Thymus (tissue), 11 donors: ENCODE measurements at regions not wholly inside any gene's neighbourhood (a gene's known extent, or its start where the extent isn't known, plus 50 kb on each side); places are given as distances from the start of the nearest gene placed in this dataset.

Experiments
- DNase-seq, 9 donors: peaks; one replicate each; pipeline ENCODE4 v3.0.0-alpha.2; 2013; ENCODE audit warnings: low spot score in 9 of 9, low read depth in 6 of 9, missing footprints in 1 of 9
- H3K27ac ChIP-seq, 2 donors: one replicate each; pipeline ENCODE4 v1.5.1; 2013; ENCODE audit warnings: control low read depth in 1 of 2, low read depth in 1 of 2, low read length in 1 of 2, mild to moderate bottlenecking in 1 of 2, moderate library complexity in 1 of 2
- H3K27me3 ChIP-seq, 2 donors: one replicate each; pipeline ENCODE4 v1.5.1; 2013; ENCODE audit warnings: low read length in 1 of 2; ENCODE audit not compliant: control insufficient read depth in 2 of 2, insufficient read depth in 1 of 2
- H3K36me3 ChIP-seq, 2 donors: one replicate each; pipeline ENCODE4 v1.5.1; 2013; ENCODE audit warnings: low read length in 1 of 2, mild to moderate bottlenecking in 1 of 2, moderate library complexity in 1 of 2; ENCODE audit not compliant: control insufficient read depth in 2 of 2, insufficient read depth in 2 of 2
- H3K4me1 ChIP-seq, 2 donors: one replicate each; pipeline ENCODE4 v1.5.1; 2013; ENCODE audit warnings: low read length in 2 of 2; ENCODE audit not compliant: control insufficient read depth in 2 of 2, insufficient read depth in 2 of 2
- H3K4me3 ChIP-seq, 2 donors: one replicate each; pipeline ENCODE4 v1.5.1; 2013; ENCODE audit warnings: low read length in 2 of 2, control low read depth in 1 of 2, mild to moderate bottlenecking in 1 of 2
- H3K9me3 ChIP-seq, 2 donors: one replicate each; pipeline ENCODE4 v1.5.1; 2013; ENCODE audit warnings: low read length in 1 of 2, mild to moderate bottlenecking in 1 of 2; ENCODE audit not compliant: control insufficient read depth in 2 of 2, insufficient read depth in 1 of 2
- WGBS: extraction: QIAGEN DNeasy Blood & Tissue Kit; methylation state at CpG from one replicate; pipeline ENCODE4 v1.1.7; 2013; 5-methylcytosine and 5-hydroxymethylcytosine counted together
- donor health status: healthy.

DNA sequence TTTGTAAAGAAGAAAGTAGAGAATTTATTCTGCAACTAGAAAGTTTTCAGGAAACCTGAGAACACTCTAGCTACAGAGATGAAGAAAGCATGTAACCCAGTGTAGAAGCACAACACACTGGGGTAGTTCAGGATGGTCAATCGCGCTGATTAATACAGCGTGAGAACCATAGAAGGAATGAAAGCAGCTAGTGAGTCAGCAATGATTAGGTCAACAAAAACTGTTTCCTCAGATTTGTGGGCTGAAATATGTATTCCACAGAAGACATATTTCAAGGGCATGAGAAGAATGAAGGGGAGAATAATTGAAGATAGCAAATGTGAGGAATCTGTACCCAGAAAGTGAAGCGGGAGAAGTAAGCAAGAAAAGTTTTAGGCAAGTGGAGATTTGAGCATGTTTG lies 97.8 kb upstream of the ADGRL2 start:
- no peak for DNase-seq
- no peaks in the 10 kb centered on the region for H3K36me3 ChIP-seq
- H3K4me3 ChIP-seq: no peak overlapping the region
- no peak overlapping the region for H3K27ac ChIP-seq
- no peaks in the 10 kb centered on the region for H3K9me3 ChIP-seq
- H3K4me1 ChIP-seq: no peaks in the 10 kb centered on the region
- 97% methylated on average over 4 of the region's 4 CpGs for WGBS
- H3K27me3 ChIP-seq: no peaks in the 10 kb centered on the region

DNA sequence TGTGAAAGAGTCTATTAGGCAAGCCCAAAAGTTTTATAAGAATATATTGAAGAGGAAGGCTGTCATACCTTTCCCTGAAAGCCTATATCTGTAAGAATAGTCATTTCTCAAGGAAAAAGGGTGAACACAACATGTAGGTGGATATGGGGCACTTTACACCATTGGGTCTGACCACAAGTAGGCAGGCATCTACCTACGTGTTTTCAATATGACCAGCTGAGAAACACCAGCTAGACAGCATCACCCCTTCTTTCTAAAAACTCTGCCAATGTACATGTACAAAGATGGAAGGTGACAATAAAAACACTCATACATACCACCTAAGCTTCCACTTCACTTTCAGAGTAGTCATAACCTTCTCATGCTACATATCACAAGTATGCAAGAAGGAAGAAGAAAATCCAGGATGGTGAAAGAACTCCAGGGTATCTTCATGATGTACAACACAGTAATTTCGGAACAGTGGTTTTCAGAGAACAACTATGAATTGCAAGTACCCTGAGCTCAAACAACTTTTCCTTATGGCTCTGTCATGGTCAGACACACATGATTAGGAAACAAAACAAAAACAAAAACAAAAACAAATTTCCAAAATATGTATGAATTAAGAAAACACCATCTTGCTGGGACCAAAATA lies 98.5 kb upstream of the ADGRL2 start:
- Histone ChIP-seq H3K4me1 (no peaks in the 10 kb centered on the region), H3K36me3 (no peaks in the 10 kb centered on the region), H3K27me3 (no peaks in the 10 kb centered on the region), H3K9me3 (no peaks in the 10 kb centered on the region), H3K4me3 (no peak overlapping the region), H3K27ac (no peak overlapping the region)
- WGBS: 92% methylated on average over 2 of the region's 2 CpGs
- no peak for DNase-seq

DNA sequence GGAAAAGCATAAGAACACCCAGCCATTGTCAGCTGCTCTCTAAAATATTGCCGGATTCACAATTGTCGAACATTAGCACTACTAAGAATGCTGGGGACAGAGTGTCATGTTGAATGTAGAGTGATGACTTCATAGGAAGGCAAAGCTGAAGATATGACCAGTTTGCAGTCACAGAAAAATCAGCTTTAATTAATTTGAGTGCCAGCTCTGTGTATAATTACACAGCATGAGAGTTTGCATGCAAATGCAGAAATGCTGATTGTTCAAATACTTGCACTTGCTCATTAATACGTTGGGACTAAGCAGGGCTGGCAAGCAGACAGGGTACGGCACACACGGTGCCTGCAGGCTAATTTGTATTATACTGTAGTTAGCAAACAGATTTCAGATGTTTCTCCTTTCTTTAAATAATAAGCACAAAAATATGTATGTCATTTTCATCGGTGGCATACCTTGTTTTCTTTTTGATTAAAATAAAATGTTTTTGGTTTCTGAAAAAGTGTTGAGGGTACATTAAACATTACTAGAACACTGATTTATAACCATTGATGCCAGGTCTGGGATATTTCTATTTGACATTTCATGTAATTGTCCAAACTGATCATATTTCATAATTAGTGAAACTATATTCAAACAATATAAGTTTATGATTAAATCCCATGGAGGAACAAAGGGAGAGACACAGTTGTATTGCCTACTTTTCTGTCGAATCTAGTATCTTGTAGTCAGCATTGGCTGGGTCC lies 99.8 kb upstream of the ADGRL2 start:
- H3K4me3 ChIP-seq: no peak overlapping the region
- H3K36me3 ChIP-seq: no peaks in the 10 kb centered on the region
- no peak for DNase-seq
- H3K9me3 ChIP-seq: no peaks in the 10 kb centered on the region
- H3K27me3 ChIP-seq: no peaks in the 10 kb centered on the region
- H3K27ac ChIP-seq: no peak overlapping the region
- 93% methylated on average over 7 of the region's 7 CpGs for WGBS
- H3K4me1 ChIP-seq: no peaks in the 10 kb centered on the region

DNA sequence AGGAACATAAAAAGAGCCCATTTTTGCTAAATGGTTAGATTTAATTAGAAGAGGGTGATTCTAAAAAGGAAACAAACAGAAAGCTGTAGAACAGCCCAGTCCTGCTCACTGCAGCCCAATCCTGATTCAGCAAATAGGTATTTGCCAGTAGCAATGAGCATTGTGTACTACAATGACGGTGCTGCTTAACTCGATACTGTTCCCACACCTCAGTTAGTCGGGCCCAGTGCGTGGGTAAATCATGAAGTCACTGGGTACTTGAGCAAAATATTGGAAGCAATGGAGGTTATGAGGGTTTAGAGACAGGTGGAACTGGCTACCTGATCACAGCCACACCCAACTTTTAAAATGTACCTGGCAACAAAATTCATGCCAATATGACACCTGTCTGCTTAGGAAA lies 101.5 kb upstream of the ADGRL2 start:
- Histone ChIP-seq H3K27ac (no peak overlapping the region), H3K9me3 (no peaks in the 10 kb centered on the region), H3K4me3 (no peak overlapping the region), H3K36me3 (no peaks in the 10 kb centered on the region), H3K4me1 (no peaks in the 10 kb centered on the region), H3K27me3 (no peaks in the 10 kb centered on the region)
- DNase-seq: no peak
- 97% methylated on average over 4 of the region's 4 CpGs for WGBS

DNA sequence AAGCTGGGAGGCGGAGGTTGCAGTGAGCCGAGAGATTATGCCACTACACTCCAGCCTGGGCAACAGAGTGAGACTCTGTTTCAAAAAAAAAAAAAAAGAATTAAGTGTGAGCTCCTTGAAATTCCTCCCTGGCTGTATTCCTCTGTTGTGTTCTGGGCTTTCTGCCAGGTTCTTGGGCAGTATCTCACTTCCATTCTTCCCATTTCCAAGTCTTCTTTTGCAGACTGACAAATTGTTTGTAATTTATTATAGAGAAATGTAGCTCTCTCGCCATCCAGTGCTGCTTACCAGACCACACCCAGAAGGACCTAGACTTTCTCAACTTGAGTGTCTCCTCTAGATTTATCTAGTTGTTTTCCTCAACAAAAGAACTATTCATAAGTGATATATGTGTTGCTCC lies 105.0 kb upstream of the ADGRL2 start:
- Histone ChIP-seq H3K4me1 (no peaks in the 10 kb centered on the region), H3K4me3 (no peak overlapping the region), H3K9me3 (no peaks in the 10 kb centered on the region), H3K36me3 (no peaks in the 10 kb centered on the region), H3K27ac (no peak overlapping the region), H3K27me3 (no peaks in the 10 kb centered on the region)
- DNase-seq: no peak
- 95% methylated on average over 3 of the region's 3 CpGs for WGBS

DNA sequence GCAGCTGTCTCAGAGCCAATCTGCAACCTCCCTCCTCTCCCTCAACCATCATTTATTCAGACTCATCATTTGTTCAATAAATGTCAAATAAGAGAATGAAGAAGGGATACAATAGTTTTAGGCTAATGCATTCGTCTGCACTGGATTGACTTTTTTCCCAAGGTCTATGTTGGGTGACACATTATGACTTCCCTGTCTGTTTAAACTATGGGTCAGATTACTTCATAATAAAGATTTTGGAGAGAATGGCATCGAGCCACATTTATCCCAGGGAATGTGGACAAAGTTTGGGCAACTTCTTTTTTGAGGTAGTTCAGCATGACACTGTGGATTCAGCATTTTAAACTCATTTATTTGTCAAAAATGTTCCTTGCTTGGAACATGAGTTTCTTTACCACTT lies 107.4 kb upstream of the ADGRL2 start:
- Histone ChIP-seq H3K36me3 (no peaks in the 10 kb centered on the region), H3K4me1 (no peaks in the 10 kb centered on the region), H3K9me3 (no peaks in the 10 kb centered on the region), H3K27me3 (no peaks in the 10 kb centered on the region), H3K4me3 (no peak overlapping the region), H3K27ac (no peak overlapping the region)
- 83% methylated on average over 2 of the region's 2 CpGs for WGBS
- no peak for DNase-seq

DNA sequence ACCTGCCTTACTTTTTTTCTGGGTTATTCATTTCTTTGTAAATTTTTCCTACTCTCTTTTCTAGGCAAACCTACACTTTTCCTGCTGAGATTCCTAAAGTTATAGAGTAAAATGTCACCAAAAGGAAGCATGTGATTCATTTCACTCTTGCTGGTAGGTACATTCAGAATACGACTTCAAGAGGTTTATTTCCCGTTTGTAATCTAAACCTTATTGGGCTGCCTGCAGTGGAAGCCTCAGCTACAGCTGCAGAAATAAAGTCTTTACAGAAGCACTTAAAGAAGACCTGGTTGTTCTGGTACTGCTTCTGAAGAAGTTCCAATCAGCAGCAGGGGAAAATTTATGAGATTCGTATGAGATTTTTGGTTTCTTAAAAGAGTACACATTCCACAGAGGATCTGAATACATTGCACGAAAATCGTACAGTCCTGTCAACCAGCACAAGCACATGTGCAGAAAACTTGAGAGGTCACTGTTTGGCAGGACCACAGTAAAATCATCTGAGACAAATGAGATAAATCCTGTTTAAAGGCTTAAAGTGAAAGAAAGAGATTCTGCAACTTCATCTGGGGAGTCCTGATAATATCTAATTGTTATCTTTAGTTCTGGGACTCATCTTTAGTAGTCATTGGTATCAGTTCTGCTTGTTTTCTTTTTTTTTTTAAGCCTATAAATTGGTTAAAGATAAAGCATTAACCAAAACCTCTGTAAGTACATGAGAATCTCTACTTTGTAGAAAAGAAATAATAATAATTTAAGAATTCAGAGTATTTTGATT lies 109.9 kb upstream of the ADGRL2 start:
- Histone ChIP-seq H3K4me1 (no peaks in the 10 kb centered on the region), H3K36me3 (no peaks in the 10 kb centered on the region), H3K27ac (no peak overlapping the region), H3K9me3 (no peaks in the 10 kb centered on the region), H3K27me3 (no peaks in the 10 kb centered on the region), H3K4me3 (no peak overlapping the region)
- no peak for DNase-seq
- WGBS: 93% methylated on average over 5 of the region's 5 CpGs

DNA sequence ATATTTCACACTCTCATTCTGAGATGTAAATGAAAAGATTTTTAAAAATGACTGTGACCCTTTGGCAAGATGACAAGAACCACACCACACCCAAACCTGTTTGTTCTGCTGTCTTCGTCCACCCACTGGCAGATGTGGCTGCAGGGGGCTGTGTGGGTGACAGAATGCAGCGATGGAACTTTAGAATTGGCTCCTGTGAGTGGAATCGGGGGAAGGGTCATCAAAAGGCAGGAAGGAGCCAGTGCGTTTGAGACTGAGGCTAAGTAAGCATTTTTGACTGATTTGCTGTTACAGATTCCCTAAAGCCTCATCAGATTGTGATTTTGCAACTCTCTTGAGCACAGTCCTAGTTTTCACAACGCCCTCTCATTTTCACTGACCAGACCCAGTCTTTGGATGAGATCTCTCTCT lies 111.2 kb upstream of the ADGRL2 start:
- DNase-seq: no peak
- Histone ChIP-seq H3K4me1 (no peaks in the 10 kb centered on the region), H3K9me3 (no peaks in the 10 kb centered on the region), H3K27me3 (no peaks in the 10 kb centered on the region), H3K27ac (no peak overlapping the region), H3K4me3 (no peak overlapping the region), H3K36me3 (no peaks in the 10 kb centered on the region)
- WGBS: 87% methylated on average over 5 of the region's 5 CpGs

DNA sequence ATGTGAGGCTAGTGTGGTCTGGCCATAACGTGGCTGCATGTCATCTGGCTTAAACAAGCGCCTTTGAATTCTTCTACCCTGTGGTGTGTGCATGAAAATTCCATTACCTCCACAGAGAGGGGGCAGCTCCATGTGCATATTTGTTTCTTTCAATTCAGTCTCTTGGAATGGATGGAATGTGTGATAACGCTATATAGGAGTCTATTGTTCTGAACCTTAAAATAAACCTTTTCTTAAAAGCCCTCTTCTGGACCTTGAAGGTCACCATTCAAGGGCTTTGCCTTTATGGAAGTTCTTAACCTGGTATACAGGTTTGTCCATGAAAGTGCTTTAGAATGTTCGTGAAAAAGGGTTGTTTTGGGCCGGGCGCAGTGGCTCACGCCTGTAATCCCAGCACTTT lies 118.2 kb upstream of the ADGRL2 start:
- WGBS: 93% methylated on average over 7 of the region's 7 CpGs
- H3K27ac ChIP-seq: no peak overlapping the region
- no peaks in the 10 kb centered on the region for H3K27me3 ChIP-seq
- no peak overlapping the region for H3K4me3 ChIP-seq
- no peaks in the 10 kb centered on the region for H3K4me1 ChIP-seq
- no peaks in the 10 kb centered on the region for H3K36me3 ChIP-seq
- DNase-seq: no peak
- H3K9me3 ChIP-seq: no peaks in the 10 kb centered on the region
